Neural cell (in vitro differentiated cells): ENCODE measurements at regions not wholly inside any gene's neighbourhood (a gene's known extent, or its start where the extent isn't known, plus 50 kb on each side); places are given as distances from the start of the nearest gene placed in this dataset.

Experiments used
- H2AFZ ChIP-seq: fragments of 200-600, 300-800 bp; sonication (generic), shearing (Covaris generic); 2 replicates; pipeline ENCODE4 v1.6.0; 2014; ENCODE audit warnings: low read depth, mild to moderate bottlenecking, antibody characterized with exemption, low read length, moderate library complexity
- H3F3A ChIP-seq: fragments of 200-600 bp; shearing (Covaris generic); 2 replicates; pipeline ENCODE4 v1.6.1; 2016; ENCODE audit warnings: mild to moderate bottlenecking, moderate library complexity, mixed read lengths, antibody characterized with exemption, low read length; ENCODE audit not compliant: insufficient read depth, poor library complexity, severe bottlenecking
- H3K27ac ChIP-seq: fragments of 200-600, 300-800 bp; sonication (generic), shearing (Covaris generic); 2 replicates; pipeline ENCODE4 v1.5.1; 2014; ENCODE audit warnings: mild to moderate bottlenecking, low read length, moderate library complexity
- H3K27me3 ChIP-seq: fragments of 300-800, 200-600 bp; sonication (generic), shearing (Covaris generic); 2 replicates; pipeline ENCODE4 v1.6.0; 2014; ENCODE audit warnings: mild to moderate bottlenecking, low read depth, low read length, moderate library complexity; ENCODE audit not compliant: insufficient read depth
- H3K36me3 ChIP-seq: fragments of 300-800, 200-600 bp; sonication (generic), shearing (Covaris generic); 2 replicates; pipeline ENCODE4 v1.5.1; 2014; ENCODE audit warnings: mild to moderate bottlenecking, antibody characterized with exemption, low read length, moderate library complexity; ENCODE audit not compliant: insufficient read depth
- H3K4me2 ChIP-seq: fragments of 300-800, 200-600 bp; sonication (generic), shearing (Covaris generic); 2 replicates; pipeline ENCODE4 v1.6.0; 2014; ENCODE audit warnings: mild to moderate bottlenecking, low read length
- H3K4me3 ChIP-seq: fragments of 300-800, 200-600 bp; sonication (generic), shearing (Covaris generic); 2 replicates; pipeline ENCODE4 v1.5.1; 2014; ENCODE audit warnings: mild to moderate bottlenecking, low read length, moderate library complexity
- H3K79me2 ChIP-seq: fragments of 200-600 bp; shearing (Covaris generic); replicated peaks from 2 replicates; pipeline ENCODE4 v1.6.0; 2014; ENCODE audit warnings: mild to moderate bottlenecking, low read length, moderate library complexity; ENCODE audit not compliant: insufficient read depth
- H3K9ac ChIP-seq: fragments of 300-800, 200-600 bp; sonication (generic), shearing (Covaris generic); 2 replicates; pipeline ENCODE4 v1.6.1; 2016; ENCODE audit warnings: mild to moderate bottlenecking, low read length, mixed read lengths
- H3K9me2 ChIP-seq: fragments of 200-600 bp; shearing (Covaris generic); 2 replicates; pipeline ENCODE4 v1.6.1; 2016; ENCODE audit warnings: mild to moderate bottlenecking, low read length, mixed read lengths; ENCODE audit not compliant: insufficient read depth
- H3K9me3 ChIP-seq: fragments of 200-600, 300-800 bp; sonication (generic), shearing (Covaris generic); 2 replicates; pipeline ENCODE4 v1.6.1; 2016; ENCODE audit warnings: mild to moderate bottlenecking, mixed run types, low read length, moderate library complexity, mixed read lengths
- H4K20me1 ChIP-seq: fragments of 200-600 bp; shearing (Covaris generic); 2 replicates; pipeline ENCODE4 v1.6.1; 2016; ENCODE audit warnings: mild to moderate bottlenecking, mixed run types; ENCODE audit not compliant: insufficient read depth
- CTCF ChIP-seq: fragments of 450-650 bp; IDR thresholded peaks from 2 replicates; pipeline ENCODE4 v1.5.1; 2014; ENCODE audit warnings: antibody characterized with exemption, mild to moderate bottlenecking, moderate library complexity; ENCODE audit not compliant: poor library complexity, severe bottlenecking
- EP300 ChIP-seq: fragments of 450-650 bp; conservative IDR thresholded peaks from 2 replicates; pipeline ENCODE4 v1.6.1; 2014; ENCODE audit warnings: antibody characterized with exemption, mild to moderate bottlenecking, moderate library complexity; ENCODE audit not compliant: poor library complexity, severe bottlenecking
- EZH2 ChIP-seq: fragments of 200-600, 300-800 bp; shearing (Covaris generic), sonication (generic); IDR thresholded peaks from 2 replicates; pipeline ENCODE4 v1.6.1; 2014; ENCODE audit warnings: antibody characterized with exemption, low read length, borderline replicate concordance, mild to moderate bottlenecking; ENCODE audit not compliant: insufficient read depth, poor library complexity, severe bottlenecking
- MXI1 ChIP-seq: fragments of 450-650 bp; conservative IDR thresholded peaks from 2 replicates; pipeline ENCODE4 v1.6.1; 2014; ENCODE audit warnings: antibody characterized with exemption, mild to moderate bottlenecking; ENCODE audit not compliant: poor library complexity, severe bottlenecking
- POLR2AphosphoS5 ChIP-seq: IDR thresholded peaks from 2 replicates; pipeline ENCODE4 v1.6.1; 2012
- RAD21 ChIP-seq: fragments of 450-650 bp; conservative IDR thresholded peaks from 2 replicates; pipeline ENCODE4 v1.6.1; 2014; ENCODE audit warnings: antibody characterized with exemption, mild to moderate bottlenecking, moderate library complexity
- SMC3 ChIP-seq: fragments of 450-650 bp; conservative IDR thresholded peaks from 2 replicates; pipeline ENCODE4 v1.6.1; 2014; ENCODE audit warnings: antibody characterized with exemption, mild to moderate bottlenecking, moderate library complexity; ENCODE audit not compliant: poor library complexity
- TAF1 ChIP-seq: IDR thresholded peaks from 2 replicates; pipeline ENCODE4 v1.6.1; 2012; ENCODE audit warnings: low read depth

GRCh38 chr11:110951950-110952503 lies 239.8 kb upstream of the ARHGAP20 start:
- H3K27me3 ChIP-seq: no peaks in the 10 kb centered on the region
- H3K9me3 ChIP-seq: no peaks in the 10 kb centered on the region
- H3K4me2 ChIP-seq: no peak overlapping the region
- no peak overlapping the region for H2AFZ ChIP-seq
- no peaks in the 10 kb centered on the region for H3K36me3 ChIP-seq
- H3K79me2 ChIP-seq: no peaks in the 10 kb centered on the region
- no peak overlapping the region for H3K9ac ChIP-seq
- H3F3A ChIP-seq: no peaks in the 10 kb centered on the region
- no peaks in the 10 kb centered on the region for H4K20me1 ChIP-seq
- H3K4me3 ChIP-seq: no peak overlapping the region
- H3K9me2 ChIP-seq: no peaks in the 10 kb centered on the region
- no peak for TF ChIP-seq POLR2AphosphoS5
- TF ChIP-seq MXI1: no peak
- TF ChIP-seq TAF1: no peak
- H3K27ac ChIP-seq: peak overlapping the region; percentile 35

GRCh38 chr11:110951037-110951949 lies 239.1 kb upstream of the ARHGAP20 start:
- TF ChIP-seq EP300: no peak
- no peak for TF ChIP-seq EZH2
- no peak for TF ChIP-seq CTCF
- no peak for TF ChIP-seq TAF1
- peak; percentile 20 for TF ChIP-seq POLR2AphosphoS5
- Histone ChIP-seq H3K4me3 (no peak overlapping the region), H3K9me3 (no peaks in the 10 kb centered on the region), H3K27ac (peak overlapping the region; percentile 35), H2AFZ (no peak overlapping the region), H4K20me1 (no peaks in the 10 kb centered on the region), H3K9ac (no peak overlapping the region), H3K79me2 (no peaks in the 10 kb centered on the region), H3K36me3 (no peaks in the 10 kb centered on the region), H3K27me3 (no peaks in the 10 kb centered on the region), H3F3A (no peaks in the 10 kb centered on the region), H3K9me2 (no peaks in the 10 kb centered on the region), H3K4me2 (no peak overlapping the region)

GRCh38 chr11:110948112-110948511 lies 235.9 kb upstream of the ARHGAP20 start:
- Histone ChIP-seq H4K20me1 (no peaks in the 10 kb centered on the region), H3K36me3 (no peaks in the 10 kb centered on the region), H3K9me2 (no peaks in the 10 kb centered on the region), H3K79me2 (no peaks in the 10 kb centered on the region), H3K4me3 (no peak overlapping the region), H3K4me2 (no peak overlapping the region), H3K27ac (no peak overlapping the region), H3K9me3 (no peaks in the 10 kb centered on the region), H2AFZ (no peak overlapping the region), H3K9ac (no peak overlapping the region), H3K27me3 (no peaks in the 10 kb centered on the region), H3F3A (no peaks in the 10 kb centered on the region)
- no peak for TF ChIP-seq EZH2
- TF ChIP-seq EP300: no peak
- TF ChIP-seq CTCF: no peak
- TF ChIP-seq MXI1: no peak
- TF ChIP-seq SMC3: no peak
- no peak for TF ChIP-seq RAD21
